GM12891 (cell line): ENCODE measurements at regions not wholly inside any gene's neighbourhood (a gene's known extent, or its start where the extent isn't known, plus 50 kb on each side); places are given as distances from the start of the nearest gene placed in this dataset.

ENCODE experiments used
- POLR2A ChIP-seq: IDR thresholded peaks from 2 replicates; pipeline ENCODE4 v1.6.1; 2011; ENCODE audit warnings: low read depth, low read length, control low read depth
- TAF1 ChIP-seq: IDR thresholded peaks from 2 replicates; pipeline ENCODE4 v1.6.1; 2011; ENCODE audit warnings: low read depth, low read length, control low read depth

GRCh38 chr4:128384765-128385598, 97.4 kb upstream of the PGRMC2 start:
- TF ChIP-seq POLR2A (no peak), TAF1 (no peak)
